GM12873 (cell line): ENCODE measurements at regions not wholly inside any gene's neighbourhood (a gene's known extent, or its start where the extent isn't known, plus 50 kb on each side); places are given as distances from the start of the nearest gene placed in this dataset.

Experiments used
- CTCF ChIP-seq: IDR thresholded peaks from 2 replicates; pipeline ENCODE4 v1.5.1; 2012; ENCODE audit warnings: low read depth, mild to moderate bottlenecking, moderate library complexity, low read length, control low read depth; ENCODE audit not compliant: insufficient read depth; ENCODE audit errors: missing control alignments

GRCh38 chr4:14180983-14181601, 553.6 kb upstream of the BOD1L1 start:
- TF ChIP-seq CTCF, result no peak

- TF ChIP-seq CTCF, result no peak
These were observed 554.6 kb upstream of the BOD1L1 start for GRCh38 chr4:14182148-14182547.

GRCh38 chr4:14184265-14184664, 556.7 kb upstream of the BOD1L1 start:
- no peak for TF ChIP-seq CTCF

GRCh38 chr4:14184767-14185166, 557.2 kb upstream of the BOD1L1 start:
- no peak for TF ChIP-seq CTCF

GRCh38 chr4:14188214-14188613, 560.7 kb upstream of the BOD1L1 start:
- TF ChIP-seq CTCF, result no peak

GRCh38 chr4:14193601-14194000, 566.1 kb upstream of the BOD1L1 start:
- TF ChIP-seq CTCF, result no peak

GRCh38 chr4:14196131-14196530, 568.6 kb upstream of the BOD1L1 start:
- TF ChIP-seq CTCF, result no peak
